ENCODE measurements at regions not wholly inside any gene's neighbourhood (a gene's known extent, or its start where the extent isn't known, plus 50 kb on each side); places are given as distances from the start of the nearest gene placed in this dataset.
"Not testable (repeated sequence)": the region's sequence is repeated elsewhere in the genome, so short reads cannot be mapped to it uniquely, and the experiment has no call there.

DNA sequence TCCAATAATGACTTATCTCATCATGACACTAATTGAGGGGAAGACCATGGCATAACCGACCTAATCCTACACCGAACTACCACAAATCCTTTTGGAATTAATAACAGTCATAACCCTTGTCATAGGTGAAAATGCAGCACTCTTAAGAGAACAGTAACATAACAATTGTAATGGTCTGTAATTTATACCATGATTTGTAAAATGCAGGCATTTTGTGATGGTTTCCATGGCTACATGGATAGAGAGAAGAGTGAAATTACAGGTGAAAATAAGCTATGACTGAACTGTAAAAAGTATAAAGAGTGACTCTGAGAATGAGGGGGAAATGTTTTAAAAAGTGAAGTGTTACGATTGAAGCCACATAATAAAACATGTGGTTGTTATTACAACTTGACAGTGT lies 494.1 kb upstream of the SLC39A10 start:
- Histone ChIP-seq H3K9me3 (ENCODE audit: control insufficient read depth, low read depth, low read length) (no peaks in the 10 kb centered on the region), H3K9ac (ENCODE audit: low read length) (no peak overlapping the region), H3K4me3 (ENCODE audit: low read length) (no peak overlapping the region), H3K36me3 (ENCODE audit: control insufficient read depth, low read depth, low read length) (no peaks in the 10 kb centered on the region), H3K4me1 (ENCODE audit: control insufficient read depth, low read depth, low read length) (no peaks in the 10 kb centered on the region), H3K27ac (ENCODE audit: low read length) (no peak overlapping the region), H3K27me3 (ENCODE audit: control insufficient read depth, insufficient read depth, low read length) (no peaks in the 10 kb centered on the region)

DNA sequence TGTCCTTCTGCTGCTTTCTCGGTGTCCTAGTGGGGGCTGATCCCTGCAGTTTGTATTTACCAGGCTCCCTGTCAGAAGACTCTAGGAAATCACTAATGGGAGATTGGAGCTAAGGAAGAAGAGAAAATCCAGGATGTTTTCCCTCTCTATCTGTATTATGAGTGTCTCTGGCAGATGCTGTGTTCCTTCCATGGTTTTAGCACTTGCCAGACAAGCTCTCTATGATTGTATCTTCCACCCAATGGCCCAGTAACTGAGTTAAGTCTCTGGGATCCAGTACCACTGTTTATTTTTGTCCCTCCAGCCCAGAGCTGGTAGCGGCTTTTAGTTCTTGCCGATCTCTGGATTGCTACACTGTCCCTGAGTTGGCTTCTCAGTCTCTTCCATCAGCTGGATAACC lies 494.8 kb upstream of the SLC39A10 start:
- H3K9me3 ChIP-seq (ENCODE audit: control insufficient read depth, low read depth, low read length), result no peaks in the 10 kb centered on the region
- H3K27me3 ChIP-seq (ENCODE audit: control insufficient read depth, insufficient read depth, low read length), result no peaks in the 10 kb centered on the region
- no peaks in the 10 kb centered on the region for H3K4me1 ChIP-seq (ENCODE audit: control insufficient read depth, low read depth, low read length)
- H3K9ac ChIP-seq (ENCODE audit: low read length), result no peak overlapping the region
- H3K4me3 ChIP-seq (ENCODE audit: low read length), result no peak overlapping the region
- H3K27ac ChIP-seq (ENCODE audit: low read length), result no peak overlapping the region
- H3K36me3 ChIP-seq (ENCODE audit: control insufficient read depth, low read depth, low read length), result no peaks in the 10 kb centered on the region

DNA sequence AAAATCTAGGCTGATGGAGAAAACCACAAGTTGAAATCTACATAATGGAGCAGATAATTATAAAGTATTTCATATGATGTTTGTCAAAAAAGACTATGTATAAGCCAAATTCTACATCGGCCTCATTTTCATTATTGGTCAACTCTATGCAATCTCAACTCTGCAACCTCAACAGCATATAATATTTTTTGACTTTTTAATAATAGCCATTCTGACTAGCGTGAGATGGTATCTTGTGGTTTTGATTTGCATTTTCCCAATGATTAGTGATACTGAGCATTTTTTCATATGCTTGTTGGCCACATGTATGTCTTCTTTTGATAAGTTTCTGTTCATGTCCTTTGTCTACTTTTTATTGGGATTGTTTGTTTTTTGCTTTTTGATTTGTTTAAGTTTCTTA lies 496.1 kb upstream of the SLC39A10 start:
- H3K27ac ChIP-seq (ENCODE audit: low read length), result no peak overlapping the region
- no peak overlapping the region for H3K9ac ChIP-seq (ENCODE audit: low read length)
- no peaks in the 10 kb centered on the region for H3K36me3 ChIP-seq (ENCODE audit: control insufficient read depth, low read depth, low read length)
- no peaks in the 10 kb centered on the region for H3K27me3 ChIP-seq (ENCODE audit: control insufficient read depth, insufficient read depth, low read length)
- no peaks in the 10 kb centered on the region for H3K4me1 ChIP-seq (ENCODE audit: control insufficient read depth, low read depth, low read length)
- no peak overlapping the region for H3K4me3 ChIP-seq (ENCODE audit: low read length)
- H3K9me3 ChIP-seq (ENCODE audit: control insufficient read depth, low read depth, low read length), result no peaks in the 10 kb centered on the region

DNA sequence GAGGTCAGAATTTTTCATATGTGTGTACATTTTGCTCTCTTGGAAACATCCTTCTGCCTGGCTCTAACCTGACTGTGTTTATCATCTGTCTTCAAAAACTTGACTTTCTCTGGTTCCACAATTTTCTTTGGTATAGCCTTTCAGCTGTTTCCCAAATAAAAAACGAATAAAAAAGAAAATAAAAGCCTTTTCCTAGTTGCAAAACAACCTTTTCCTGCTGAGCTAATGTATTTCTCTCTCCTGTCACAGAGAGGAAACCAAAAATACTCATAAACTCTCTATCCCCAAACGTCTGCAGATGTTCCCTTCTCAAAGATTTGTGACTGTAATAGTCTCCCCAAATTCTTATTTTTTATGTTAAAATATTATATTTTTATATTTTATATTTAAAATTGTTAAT lies 505.3 kb upstream of the SLC39A10 start:
- H3K4me3 ChIP-seq (ENCODE audit: low read length), result no peak overlapping the region
- H3K9me3 ChIP-seq (ENCODE audit: control insufficient read depth, low read depth, low read length), result no peaks in the 10 kb centered on the region
- no peaks in the 10 kb centered on the region for H3K27me3 ChIP-seq (ENCODE audit: control insufficient read depth, insufficient read depth, low read length)
- H3K9ac ChIP-seq (ENCODE audit: low read length), result no peak overlapping the region
- no peak overlapping the region for H3K27ac ChIP-seq (ENCODE audit: low read length)
- no peaks in the 10 kb centered on the region for H3K4me1 ChIP-seq (ENCODE audit: control insufficient read depth, low read depth, low read length)
- H3K36me3 ChIP-seq (ENCODE audit: control insufficient read depth, low read depth, low read length), result no peaks in the 10 kb centered on the region

DNA sequence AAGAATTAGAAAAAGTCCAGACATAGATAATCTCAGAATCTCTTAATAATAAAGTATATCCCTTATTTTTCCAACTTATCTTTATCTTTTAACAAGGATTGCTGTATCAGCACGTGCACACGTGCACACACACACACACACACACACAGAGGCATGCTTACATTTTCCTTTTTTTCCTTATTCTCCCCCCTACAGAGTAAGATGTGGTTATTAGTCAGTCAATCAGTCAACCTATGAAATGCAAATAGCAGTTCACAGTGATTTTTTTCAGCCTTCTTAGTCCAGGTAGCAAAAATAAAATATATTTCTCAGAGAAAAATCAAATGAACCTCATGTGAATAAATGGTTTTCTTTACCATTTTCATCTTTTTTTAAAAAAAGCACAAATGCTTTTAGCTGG lies 506.2 kb upstream of the SLC39A10 start:
- H3K27me3 ChIP-seq (ENCODE audit: control insufficient read depth, insufficient read depth, low read length), result no peaks in the 10 kb centered on the region
- H3K36me3 ChIP-seq (ENCODE audit: control insufficient read depth, low read depth, low read length), result no peaks in the 10 kb centered on the region

DNA sequence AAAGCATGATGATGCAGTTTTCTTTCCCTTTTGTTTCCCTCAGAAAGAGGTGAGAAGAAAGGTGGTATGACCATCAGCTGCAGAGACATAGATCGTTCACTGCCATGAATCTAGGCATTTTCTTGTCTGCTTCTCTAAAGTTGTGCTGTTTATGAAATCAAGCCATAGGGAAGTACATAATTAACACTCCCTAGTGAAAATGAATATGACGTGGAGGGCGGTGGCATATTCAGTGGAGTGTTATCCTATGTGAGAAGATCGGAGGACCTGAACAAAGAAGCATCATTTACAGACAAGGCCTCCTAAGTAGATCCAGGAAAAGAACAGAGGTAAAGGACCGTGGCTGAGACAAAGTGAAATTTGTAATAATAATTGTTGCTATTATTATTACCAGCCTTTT lies 509.0 kb upstream of the SLC39A10 start:
- H3K36me3 ChIP-seq (ENCODE audit: control insufficient read depth, low read depth, low read length), result no peaks in the 10 kb centered on the region
- H3K9ac ChIP-seq (ENCODE audit: low read length), result no peak overlapping the region
- no peaks in the 10 kb centered on the region for H3K9me3 ChIP-seq (ENCODE audit: control insufficient read depth, low read depth, low read length)
- no peaks in the 10 kb centered on the region for H3K27me3 ChIP-seq (ENCODE audit: control insufficient read depth, insufficient read depth, low read length)
- no peaks in the 10 kb centered on the region for H3K4me1 ChIP-seq (ENCODE audit: control insufficient read depth, low read depth, low read length)
- H3K4me3 ChIP-seq (ENCODE audit: low read length), result no peak overlapping the region
- no peak overlapping the region for H3K27ac ChIP-seq (ENCODE audit: low read length)

More for the DNA sequence above, 506.2 kb upstream of the SLC39A10 start:
- Histone ChIP-seq H3K9ac (ENCODE audit: low read length) (no peak overlapping the region), H3K4me3 (ENCODE audit: low read length) (no peak overlapping the region), H3K9me3 (ENCODE audit: control insufficient read depth, low read depth, low read length) (no peaks in the 10 kb centered on the region), H3K27ac (ENCODE audit: low read length) (no peak overlapping the region), H3K4me1 (ENCODE audit: control insufficient read depth, low read depth, low read length) (no peaks in the 10 kb centered on the region)

DNA sequence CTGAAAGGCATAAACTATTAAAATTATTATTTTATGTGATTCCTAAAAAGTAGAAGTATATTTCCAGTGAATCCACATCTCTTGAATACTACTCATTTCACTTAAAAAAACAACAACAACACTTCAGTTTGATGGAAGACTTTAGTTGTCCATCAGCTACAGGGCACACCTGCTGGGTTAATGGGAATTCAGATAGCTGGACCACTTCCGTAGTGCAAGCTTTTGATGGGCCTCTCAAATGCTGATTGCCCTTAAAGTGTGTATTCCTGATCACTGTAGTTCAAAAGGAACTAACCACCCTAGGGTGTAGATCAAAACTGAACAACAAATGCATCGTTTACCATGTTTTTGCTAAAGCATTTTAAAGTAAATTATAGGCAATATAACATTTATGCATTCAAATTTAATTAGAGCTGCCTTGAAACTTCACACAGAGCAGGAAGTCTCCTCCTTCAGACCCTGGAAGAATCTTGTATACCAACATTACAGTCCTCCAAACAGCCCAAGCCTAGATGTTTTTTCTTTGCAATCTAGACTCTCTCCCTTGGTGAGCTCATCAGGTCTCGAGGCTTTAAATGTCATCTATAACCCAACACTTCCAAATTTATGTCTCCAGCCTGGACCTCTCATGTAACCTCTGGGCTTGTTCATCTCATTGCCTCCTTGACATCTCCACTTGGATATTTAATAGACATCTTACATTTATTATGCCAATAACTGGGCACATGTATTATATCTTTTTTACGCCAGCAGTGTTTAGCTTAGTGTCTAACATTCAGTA lies 510.1 kb upstream of the SLC39A10 start:
- H3K9me3 ChIP-seq (ENCODE audit: control insufficient read depth, low read depth, low read length), result no peaks in the 10 kb centered on the region
- no peaks in the 10 kb centered on the region for H3K27me3 ChIP-seq (ENCODE audit: control insufficient read depth, insufficient read depth, low read length)
- no peak overlapping the region for H3K4me3 ChIP-seq (ENCODE audit: low read length)

DNA sequence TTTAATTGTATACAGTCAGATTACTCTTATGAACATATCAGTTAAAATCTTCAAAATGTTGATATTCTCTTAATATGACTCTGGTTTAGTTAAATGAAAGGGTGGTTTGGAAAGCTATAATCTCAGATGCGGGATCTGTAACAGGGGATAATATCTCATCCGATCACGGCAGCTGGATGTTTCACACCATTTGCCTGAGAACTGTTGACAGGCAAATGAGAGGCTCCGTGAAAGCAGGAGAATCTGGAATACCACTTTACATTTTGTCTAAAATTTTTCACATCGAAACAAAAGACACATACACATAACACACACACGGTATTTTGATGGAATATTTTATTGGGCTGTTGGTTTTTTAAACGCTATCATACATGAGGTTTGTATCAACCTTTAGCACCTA lies 518.6 kb upstream of the SLC39A10 start:
- Histone ChIP-seq H3K27me3 (ENCODE audit: control insufficient read depth, insufficient read depth, low read length) (no peaks in the 10 kb centered on the region), H3K9me3 (ENCODE audit: control insufficient read depth, low read depth, low read length) (no peaks in the 10 kb centered on the region), H3K36me3 (ENCODE audit: control insufficient read depth, low read depth, low read length) (no peaks in the 10 kb centered on the region), H3K9ac (ENCODE audit: low read length) (no peak overlapping the region), H3K27ac (ENCODE audit: low read length) (no peak overlapping the region), H3K4me1 (ENCODE audit: control insufficient read depth, low read depth, low read length) (no peaks in the 10 kb centered on the region), H3K4me3 (ENCODE audit: low read length) (no peak overlapping the region)

More for the DNA sequence above, 510.1 kb upstream of the SLC39A10 start:
- H3K36me3 ChIP-seq (ENCODE audit: control insufficient read depth, low read depth, low read length), result no peaks in the 10 kb centered on the region
- H3K9ac ChIP-seq (ENCODE audit: low read length), result no peak overlapping the region
- H3K4me1 ChIP-seq (ENCODE audit: control insufficient read depth, low read depth, low read length), result no peaks in the 10 kb centered on the region
- H3K27ac ChIP-seq (ENCODE audit: low read length), result no peak overlapping the region

DNA sequence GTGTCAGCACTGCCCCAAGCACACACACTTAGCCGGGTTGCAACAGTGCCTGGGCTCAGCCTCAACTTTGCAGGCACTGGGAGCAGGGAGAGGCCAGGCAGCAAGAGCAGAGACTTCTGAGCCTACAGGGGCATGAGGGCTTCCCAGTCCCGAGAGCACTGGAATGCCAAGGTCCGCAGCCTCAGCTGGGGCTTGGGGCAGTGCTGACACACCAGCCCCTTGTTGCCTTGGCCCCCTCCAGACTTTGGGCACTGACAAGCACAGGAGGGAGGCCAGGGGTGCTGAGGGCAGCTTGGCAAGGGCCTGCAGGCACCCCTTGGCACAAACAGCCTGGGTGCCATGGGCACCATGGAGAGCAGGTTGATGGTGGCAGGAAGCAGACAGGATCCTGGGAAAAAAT lies 531.1 kb upstream of the SLC39A10 start:
- H3K36me3 ChIP-seq (ENCODE audit: control insufficient read depth, low read depth, low read length); H3K9me3 ChIP-seq (ENCODE audit: control insufficient read depth, low read depth, low read length); H3K27me3 ChIP-seq (ENCODE audit: control insufficient read depth, insufficient read depth, low read length); H3K9ac ChIP-seq (ENCODE audit: low read length); H3K27ac ChIP-seq (ENCODE audit: low read length); H3K4me3 ChIP-seq (ENCODE audit: low read length); H3K4me1 ChIP-seq (ENCODE audit: control insufficient read depth, low read depth, low read length): not testable (repeated sequence)

DNA sequence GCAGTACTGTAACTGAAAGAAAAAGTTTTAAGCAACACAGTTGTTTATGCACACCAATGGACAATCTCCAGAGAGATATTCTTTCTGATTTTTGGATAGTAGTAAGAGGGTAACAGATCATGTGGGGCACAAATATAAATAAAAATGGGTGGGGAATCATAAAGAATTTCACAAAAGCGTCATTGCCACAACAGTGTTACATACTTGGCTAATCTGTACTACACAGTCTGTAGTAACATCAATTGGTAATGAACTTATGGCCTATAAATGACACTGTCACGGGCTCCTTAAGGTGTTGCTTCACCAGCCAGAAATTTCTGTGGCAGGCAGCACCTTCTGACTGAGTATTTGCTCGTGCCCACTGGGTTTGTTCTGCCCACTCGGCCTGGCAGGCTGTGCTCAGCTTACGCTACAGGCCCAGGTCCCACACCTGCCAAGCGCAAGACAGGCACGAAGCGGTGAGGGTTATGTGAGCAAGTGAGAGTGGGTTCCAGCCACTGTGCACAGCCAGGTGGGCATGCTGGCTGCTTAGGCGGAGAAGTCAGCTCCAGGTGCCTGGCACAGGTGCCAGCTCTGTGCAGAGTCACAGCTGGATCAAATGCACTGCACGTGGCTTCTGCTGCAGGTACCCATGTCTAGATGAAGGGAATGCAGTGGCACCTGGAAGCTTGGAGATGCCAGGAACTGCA lies 532.5 kb upstream of the SLC39A10 start:
- Histone ChIP-seq H3K4me1 (ENCODE audit: control insufficient read depth, low read depth, low read length) (no peaks in the 10 kb centered on the region), H3K9me3 (ENCODE audit: control insufficient read depth, low read depth, low read length) (no peaks in the 10 kb centered on the region), H3K27ac (ENCODE audit: low read length) (no peak overlapping the region), H3K4me3 (ENCODE audit: low read length) (no peak overlapping the region), H3K27me3 (ENCODE audit: control insufficient read depth, insufficient read depth, low read length) (no peaks in the 10 kb centered on the region), H3K9ac (ENCODE audit: low read length) (no peak overlapping the region), H3K36me3 (ENCODE audit: control insufficient read depth, low read depth, low read length) (no peaks in the 10 kb centered on the region)

DNA sequence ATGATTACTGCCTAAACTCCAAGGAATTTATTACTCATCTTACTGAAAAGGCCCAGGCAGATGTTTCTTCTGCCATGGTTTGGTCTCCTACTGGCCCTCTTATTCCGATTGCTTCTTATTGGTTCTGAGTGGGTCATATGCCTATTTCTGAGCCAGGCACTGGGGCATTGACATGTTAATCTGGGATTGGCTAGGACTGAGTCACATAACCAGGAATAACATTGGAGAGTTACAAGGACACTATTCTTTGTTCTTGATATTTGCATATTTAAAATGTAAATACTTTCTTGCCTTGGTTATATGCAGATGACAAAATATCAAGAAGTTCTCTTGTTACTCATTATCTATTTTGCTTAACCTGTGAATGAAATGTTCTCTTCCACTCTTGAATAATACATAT lies 534.4 kb upstream of the SLC39A10 start:
- no peak overlapping the region for H3K9ac ChIP-seq (ENCODE audit: low read length)
- no peaks in the 10 kb centered on the region for H3K27me3 ChIP-seq (ENCODE audit: control insufficient read depth, insufficient read depth, low read length)
- no peak overlapping the region for H3K4me3 ChIP-seq (ENCODE audit: low read length)
- no peaks in the 10 kb centered on the region for H3K9me3 ChIP-seq (ENCODE audit: control insufficient read depth, low read depth, low read length)
- no peak overlapping the region for H3K27ac ChIP-seq (ENCODE audit: low read length)
- no peaks in the 10 kb centered on the region for H3K4me1 ChIP-seq (ENCODE audit: control insufficient read depth, low read depth, low read length)
- H3K36me3 ChIP-seq (ENCODE audit: control insufficient read depth, low read depth, low read length), result no peaks in the 10 kb centered on the region

DNA sequence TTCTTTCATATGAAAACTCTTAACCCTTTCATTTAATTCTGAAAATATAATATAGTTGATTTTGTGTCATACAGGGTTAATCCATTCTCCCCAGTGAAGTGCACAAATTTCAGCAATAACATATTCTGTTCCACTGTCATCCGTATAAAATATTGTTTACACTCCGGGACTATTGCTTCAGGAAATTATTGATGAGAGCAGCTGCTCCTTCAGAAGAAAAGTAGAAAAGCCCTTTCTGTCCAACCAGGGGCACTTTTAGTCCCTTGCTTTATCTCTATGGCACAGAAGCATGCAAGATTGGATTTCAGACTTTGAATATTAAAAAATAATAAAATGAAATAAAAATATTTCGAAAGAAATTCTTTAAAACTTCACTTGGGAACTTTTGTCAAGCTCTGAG lies 535.7 kb upstream of the SLC39A10 start:
- no peaks in the 10 kb centered on the region for H3K9me3 ChIP-seq (ENCODE audit: control insufficient read depth, low read depth, low read length)
- no peak overlapping the region for H3K9ac ChIP-seq (ENCODE audit: low read length)
- no peak overlapping the region for H3K4me3 ChIP-seq (ENCODE audit: low read length)
- H3K27me3 ChIP-seq (ENCODE audit: control insufficient read depth, insufficient read depth, low read length), result no peaks in the 10 kb centered on the region
- H3K36me3 ChIP-seq (ENCODE audit: control insufficient read depth, low read depth, low read length), result no peaks in the 10 kb centered on the region
- H3K27ac ChIP-seq (ENCODE audit: low read length), result no peak overlapping the region
- H3K4me1 ChIP-seq (ENCODE audit: control insufficient read depth, low read depth, low read length), result no peaks in the 10 kb centered on the region
